GM23338 (cell line): ENCODE measurements at regions not wholly inside any gene's neighbourhood (a gene's known extent, or its start where the extent isn't known, plus 50 kb on each side); places are given as distances from the start of the nearest gene placed in this dataset.
"Not testable (repeated sequence)": the region's sequence is repeated elsewhere in the genome, so short reads cannot be mapped to it uniquely, and the experiment has no call there.

Experiments used
- ATAC-seq: fragments of 200-7000 bp; cut with Tn5 transposase; 3 replicates; pipeline ENCODE4 v1.9.1; 2020
- DNase-seq: peaks from one replicate; pipeline ENCODE4 v3.0.0-alpha.2; 2015; ENCODE audit warnings: low spot score
- H2AFZ ChIP-seq: fragments of 200-600 bp; sonication (generic); 2 replicates; pipeline ENCODE4 v1.8.0; 2016; ENCODE audit warnings: antibody characterized with exemption, mild to moderate bottlenecking, moderate library complexity
- H3F3A ChIP-seq: fragments of 200-600 bp; sonication (generic); replicated peaks from 2 replicates; pipeline ENCODE4 v1.8.0; 2017; ENCODE audit warnings: antibody characterized with exemption, mixed run types, low read depth
- H3K27ac ChIP-seq: fragments of 200-600 bp; sonication (generic); 2 replicates; pipeline ENCODE4 v1.6.1; 2016; ENCODE audit warnings: low read depth
- H3K27me3 ChIP-seq: fragments of 200-600 bp; sonication (generic); 2 replicates; pipeline ENCODE4 v1.8.0; 2016; ENCODE audit warnings: mild to moderate bottlenecking, mixed run types, moderate library complexity; ENCODE audit not compliant: insufficient read depth
- H3K36me3 ChIP-seq: fragments of 200-600 bp; sonication (generic); 2 replicates; pipeline ENCODE4 v1.8.0; 2016; ENCODE audit warnings: mild to moderate bottlenecking; ENCODE audit not compliant: insufficient read depth
- H3K4me1 ChIP-seq: fragments of 200-600 bp; sonication (generic); 2 replicates; pipeline ENCODE4 v1.8.0; 2016; ENCODE audit warnings: mild to moderate bottlenecking, moderate library complexity; ENCODE audit not compliant: insufficient read depth
- H3K4me2 ChIP-seq: fragments of 200-600 bp; sonication (generic); 2 replicates; pipeline ENCODE4 v1.7.1; 2017; ENCODE audit warnings: mixed run types
- H3K4me3 ChIP-seq: fragments of 200-600 bp; sonication (generic); 2 replicates; pipeline ENCODE4 v1.6.1; 2016; ENCODE audit warnings: mixed run types
- H3K79me2 ChIP-seq: fragments of 200-600 bp; sonication (generic); replicated peaks from 2 replicates; pipeline ENCODE4 v1.8.0; 2017; ENCODE audit warnings: mild to moderate bottlenecking; ENCODE audit not compliant: insufficient read depth
- H3K9me2 ChIP-seq: fragments of 200-600 bp; sonication (generic); 2 replicates; pipeline ENCODE4 v1.8.0; 2017; ENCODE audit not compliant: insufficient read depth
- H4K20me1 ChIP-seq: fragments of 200-600 bp; sonication (generic); replicated peaks from 2 replicates; pipeline ENCODE4 v1.8.0; 2017; ENCODE audit warnings: mild to moderate bottlenecking; ENCODE audit not compliant: insufficient read depth
- H3K27ac Mint-ChIP-seq: 2 replicates; pipeline ENCODE4 v1.8.0; 2020; ENCODE audit warnings: inconsistent platforms, mild to moderate bottlenecking, moderate library complexity, mixed read lengths
- H3K27me3 Mint-ChIP-seq: 3 replicates; pipeline ENCODE4 v1.8.0; 2022; ENCODE audit warnings: low read depth, mild to moderate bottlenecking, moderate library complexity, mixed read lengths, inconsistent platforms; ENCODE audit not compliant: insufficient read depth, poor library complexity
- H3K36me3 Mint-ChIP-seq: 3 replicates; pipeline ENCODE4 v1.8.0; 2021; ENCODE audit warnings: low read depth, mild to moderate bottlenecking, inconsistent platforms, moderate library complexity, mixed read lengths
- H3K4me1 Mint-ChIP-seq: 3 replicates; pipeline ENCODE4 v1.8.0; 2020; ENCODE audit warnings: mild to moderate bottlenecking, inconsistent platforms, mixed read lengths
- H3K4me3 Mint-ChIP-seq: 3 replicates; pipeline ENCODE4 v1.8.0; 2021; ENCODE audit warnings: moderate library complexity, mild to moderate bottlenecking, inconsistent platforms, mixed read lengths
- H3K9me3 Mint-ChIP-seq: 3 replicates; pipeline ENCODE4 v1.8.0; 2020; ENCODE audit warnings: moderate library complexity, mild to moderate bottlenecking, inconsistent platforms, mixed read lengths
- ETS1 ChIP-seq: IDR thresholded peaks from 2 replicates; pipeline ENCODE4 v1.6.1; 2016; ENCODE audit warnings: antibody characterized with exemption
- REST ChIP-seq: IDR thresholded peaks from one replicate; pipeline ENCODE4 v1.6.1; 2018; ENCODE audit warnings: antibody characterized with exemption; ENCODE audit not compliant: unreplicated experiment
- ZNF462 ChIP-seq: fragments of 250-450 bp; sonication (Bioruptor Pico); IDR thresholded peaks from 2 replicates; pipeline ENCODE4 v1.5.0; 2020; ENCODE audit warnings: mild to moderate bottlenecking, moderate library complexity

GRCh38 chr4:82237142-82237541 lies 136.6 kb downstream of the HNRNPD start:
- H3K79me2 ChIP-seq, H3K27me3 Mint-ChIP-seq, H3K27ac ChIP-seq, H3K27me3 ChIP-seq, H3K27ac Mint-ChIP-seq, H3K4me1 Mint-ChIP-seq, ATAC-seq, H3K4me1 ChIP-seq, H3K9me2 ChIP-seq, DNase-seq, H3K4me3 ChIP-seq, H3K4me2 ChIP-seq, H3K36me3 ChIP-seq, H4K20me1 ChIP-seq, H3K36me3 Mint-ChIP-seq, H3K9me3 Mint-ChIP-seq, H2AFZ ChIP-seq, H3K4me3 Mint-ChIP-seq, H3F3A ChIP-seq: not testable (repeated sequence)

GRCh38 chr4:82235346-82235745 lies 138.4 kb downstream of the HNRNPD start:
- H3K27me3 Mint-ChIP-seq = peaks cover 2% of the 10 kb centered on the region
- Histone ChIP-seq H3K4me2 (no peak overlapping the region), H4K20me1 (no peaks in the 10 kb centered on the region), H3K79me2 (no peaks in the 10 kb centered on the region), H3K27ac (no peak overlapping the region), H3F3A (no peaks in the 10 kb centered on the region), H3K9me2 (no peaks in the 10 kb centered on the region), H3K4me1 (no peaks in the 10 kb centered on the region), H3K4me3 (no peak overlapping the region), H3K27me3 (no peaks in the 10 kb centered on the region), H2AFZ (no peak overlapping the region), H3K36me3 (no peaks in the 10 kb centered on the region)
- H3K36me3 Mint-ChIP-seq = no peaks in the 10 kb centered on the region
- TF ChIP-seq ZNF462 (CRISPR knock-in tag) (no peak), REST (no peak), ETS1 (no peak)
- ATAC-seq (no peak), DNase-seq (no peak)
- H3K4me3 Mint-ChIP-seq = no peak overlapping the region
- H3K27ac Mint-ChIP-seq = no peak overlapping the region
- no peaks in the 10 kb centered on the region for H3K9me3 Mint-ChIP-seq
- H3K4me1 Mint-ChIP-seq = no peaks in the 10 kb centered on the region
